ENCODE measurements at regions not wholly inside any gene's neighbourhood (a gene's known extent, or its start where the extent isn't known, plus 50 kb on each side); places are given as distances from the start of the nearest gene placed in this dataset.

- Mint-ChIP-seq H3K4me1 (no peaks in the 10 kb centered on the region), H3K9me3 (peaks cover 3% of the 10 kb centered on the region), H3K4me3 (no peak overlapping the region), H3K27me3 (ENCODE audit: insufficient read depth, low read depth) (peaks cover 3% of the 10 kb centered on the region), H3K36me3 (no peaks in the 10 kb centered on the region), H3K27ac (no peak overlapping the region)
- H2AFZ ChIP-seq (replicated peaks) = no peak overlapping the region
- H3K27me3 ChIP-seq = no peaks in the 10 kb centered on the region
- no peak overlapping the region for H3K27ac ChIP-seq
- no peaks in the 10 kb centered on the region for H3K36me3 ChIP-seq
- no peaks in the 10 kb centered on the region for H3K4me1 ChIP-seq
- no peaks in the 10 kb centered on the region for H3K9me3 ChIP-seq (ENCODE audit: low read depth)
- no peak overlapping the region for H3K9ac ChIP-seq
- no peaks in the 10 kb centered on the region for H4K20me1 ChIP-seq (ENCODE audit: low read depth)
- no peak for TF ChIP-seq EZH2phosphoT487 (IDR thresholded peaks at IDR 0.05)
- no peak for TF ChIP-seq EZH2 (IDR thresholded peaks at IDR 0.05)
- TF ChIP-seq CTCF (IDR thresholded peaks at IDR 0.05) = no peak
- H3K79me2 ChIP-seq (ENCODE audit: low read depth) = no peaks in the 10 kb centered on the region
- H3F3A ChIP-seq (ENCODE audit: low read depth) = no peaks in the 10 kb centered on the region
- no peak for DNase-seq (ENCODE audit: low spot score)
- H3K4me3 ChIP-seq = no peak overlapping the region
- no peak overlapping the region for H3K4me2 ChIP-seq
Measured at GRCh38 chr4:79014230-79014629, 75.0 kb upstream of the PAQR3 start.

DNA sequence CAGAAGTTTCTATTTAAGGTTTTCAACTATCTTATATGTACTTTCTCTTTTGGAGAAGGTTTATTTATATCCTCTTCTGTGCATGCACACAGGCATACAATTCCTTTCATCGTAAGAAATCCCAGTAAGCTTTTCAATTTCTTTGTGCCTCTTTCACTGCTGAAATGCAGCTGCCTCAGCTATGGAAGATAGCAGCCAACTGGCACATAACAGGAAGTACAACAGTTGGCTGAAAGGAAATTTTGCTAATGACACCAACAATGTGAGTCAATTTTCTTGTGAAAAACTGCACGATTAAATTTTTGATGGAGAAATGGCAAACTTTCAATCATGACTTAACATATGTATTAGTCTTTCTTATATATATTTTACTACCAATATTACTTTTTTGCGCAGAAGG, 74.5 kb upstream of the PAQR3 start:
- Histone ChIP-seq H3K9me3 (ENCODE audit: low read depth) (no peaks in the 10 kb centered on the region), H3K4me3 (no peak overlapping the region), H3F3A (ENCODE audit: low read depth) (no peaks in the 10 kb centered on the region), H4K20me1 (ENCODE audit: low read depth) (no peaks in the 10 kb centered on the region), H2AFZ (replicated peaks) (no peak overlapping the region), H3K27me3 (no peaks in the 10 kb centered on the region), H3K4me2 (no peak overlapping the region), H3K36me3 (no peaks in the 10 kb centered on the region), H3K4me1 (no peaks in the 10 kb centered on the region), H3K9ac (no peak overlapping the region), H3K79me2 (ENCODE audit: low read depth) (no peaks in the 10 kb centered on the region), H3K27ac (no peak overlapping the region)
- no peak for DNase-seq (ENCODE audit: low spot score)
- no peak overlapping the region for H3K4me3 Mint-ChIP-seq
- no peak overlapping the region for H3K27ac Mint-ChIP-seq
- H3K36me3 Mint-ChIP-seq = no peaks in the 10 kb centered on the region
- H3K4me1 Mint-ChIP-seq = no peaks in the 10 kb centered on the region
- no peak for TF ChIP-seq EZH2phosphoT487 (IDR thresholded peaks at IDR 0.05)
- TF ChIP-seq CTCF (IDR thresholded peaks at IDR 0.05) = no peak
- no peak for TF ChIP-seq EZH2 (IDR thresholded peaks at IDR 0.05)
- peaks cover 3% of the 10 kb centered on the region for H3K27me3 Mint-ChIP-seq (ENCODE audit: insufficient read depth, low read depth)
- H3K9me3 Mint-ChIP-seq = no peaks in the 10 kb centered on the region

DNA sequence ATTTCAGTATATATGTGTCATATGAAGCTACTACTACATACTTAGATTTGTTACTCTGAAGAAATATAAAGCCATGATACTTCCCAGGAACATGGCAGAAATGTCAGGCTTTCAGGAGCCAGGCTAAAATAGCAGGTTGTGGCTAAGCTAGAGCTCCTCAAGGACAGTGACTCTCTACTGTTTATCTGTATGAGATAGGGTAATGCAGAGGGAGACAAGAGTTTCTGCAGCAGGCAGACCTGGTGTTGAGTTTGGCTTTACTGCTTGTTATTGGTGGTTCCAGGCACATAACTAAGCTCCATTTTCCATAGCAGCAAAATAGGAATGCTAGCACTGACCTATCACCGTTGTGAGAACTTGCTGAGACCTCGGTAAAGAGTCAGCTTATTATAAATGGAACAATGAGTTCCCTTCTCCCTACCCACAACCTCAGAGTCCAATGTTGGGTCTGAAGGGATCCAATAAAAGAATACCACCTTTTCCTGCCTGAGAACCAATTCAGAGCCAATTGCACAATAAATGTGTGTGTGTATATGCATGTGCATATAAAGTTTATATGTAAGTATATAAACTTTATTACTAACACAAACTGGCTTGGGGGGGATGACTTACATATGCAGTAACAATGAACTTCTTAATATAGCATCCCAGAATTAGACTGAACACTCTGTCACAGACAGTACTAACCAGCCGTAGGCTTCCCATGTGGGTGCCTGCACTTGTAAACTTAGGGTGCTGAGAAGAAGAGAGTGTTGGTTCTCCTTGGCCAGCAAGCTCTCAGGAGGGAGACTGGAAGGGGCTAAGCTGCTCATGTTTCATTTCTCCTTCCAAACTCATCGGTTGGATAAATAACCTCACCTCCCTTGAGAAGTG, 51.9 kb upstream of the PAQR3 start:
- Mint-ChIP-seq H3K27me3 (ENCODE audit: insufficient read depth, low read depth) (peaks cover 3% of the 10 kb centered on the region), H3K9me3 (no peaks in the 10 kb centered on the region), H3K27ac (no peak overlapping the region), H3K4me1 (peaks cover 25% of the 10 kb centered on the region), H3K36me3 (no peaks in the 10 kb centered on the region), H3K4me3 (no peak overlapping the region)
- Histone ChIP-seq H3K4me3 (no peak overlapping the region), H4K20me1 (ENCODE audit: low read depth) (no peaks in the 10 kb centered on the region), H3K79me2 (ENCODE audit: low read depth) (no peaks in the 10 kb centered on the region), H3F3A (ENCODE audit: low read depth) (no peaks in the 10 kb centered on the region), H3K36me3 (no peaks in the 10 kb centered on the region), H3K27me3 (no peaks in the 10 kb centered on the region), H3K9me3 (ENCODE audit: low read depth) (no peaks in the 10 kb centered on the region), H3K4me2 (no peak overlapping the region), H3K27ac (no peak overlapping the region), H2AFZ (replicated peaks) (no peak overlapping the region), H3K9ac (no peak overlapping the region), H3K4me1 (no peaks in the 10 kb centered on the region)
- TF ChIP-seq CTCF (IDR thresholded peaks at IDR 0.05) (no peak), EZH2phosphoT487 (IDR thresholded peaks at IDR 0.05) (no peak), EZH2 (IDR thresholded peaks at IDR 0.05) (no peak)
- DNase-seq (ENCODE audit: low spot score) = no peak

Measured in neural progenitor cell (in vitro differentiated cells).